ENCODE measurements at regions not wholly inside any gene's neighbourhood (a gene's known extent, or its start where the extent isn't known, plus 50 kb on each side); places are given as distances from the start of the nearest gene placed in this dataset.

- TF ChIP-seq CTCF (IDR thresholded peaks at IDR 0.05), result no peak
- TF ChIP-seq POLR2A (IDR thresholded peaks at IDR 0.05), result no peak
These were observed 172.8 kb downstream of the KATNAL1 start for GRCh38 chr13:30134578-30134977.
